NCI-H1092 treated with DMSO at 0.1 percent for 48 hours (cell line): ENCODE measurements at regions not wholly inside any gene's neighbourhood (a gene's known extent, or its start where the extent isn't known, plus 50 kb on each side); places are given as distances from the start of the nearest gene placed in this dataset.

ENCODE experiments used
- DNase-seq: peaks from one replicate; lab custom pipeline; 2025; lab: John Stamatoyannopoulos, UW

- DNase-seq = no peak
Measured at GRCh38 chr18:72181241-72181764, 362.8 kb downstream of the CBLN2 start.

DNA sequence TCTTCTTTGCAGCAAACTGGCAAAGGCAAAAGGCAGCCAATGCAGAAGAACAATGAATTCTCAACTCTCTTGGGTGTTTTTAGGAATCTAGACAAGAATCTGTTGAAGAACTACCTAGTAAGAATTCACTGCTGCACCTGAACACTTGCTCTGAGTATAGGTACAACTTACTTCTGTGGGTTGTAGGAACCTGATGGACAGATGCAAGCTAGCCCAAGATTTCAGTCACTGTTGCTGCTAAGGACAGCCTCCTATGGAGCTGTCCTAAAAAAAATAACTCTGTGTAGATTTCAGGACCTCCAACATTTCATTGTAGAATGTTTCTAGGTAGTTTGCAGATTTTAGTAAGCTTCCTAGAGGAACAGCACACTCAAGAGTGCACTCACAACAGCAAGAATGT is 363.5 kb downstream of the CBLN2 start:
- DNase-seq = no peak

GRCh38 chr18:72174972-72175649 is 369.0 kb downstream of the CBLN2 start:
- no peak for DNase-seq

- DNase-seq = peak; percentile 86
Measured at GRCh38 chr18:72171596-72171995, 372.5 kb downstream of the CBLN2 start.

DNA sequence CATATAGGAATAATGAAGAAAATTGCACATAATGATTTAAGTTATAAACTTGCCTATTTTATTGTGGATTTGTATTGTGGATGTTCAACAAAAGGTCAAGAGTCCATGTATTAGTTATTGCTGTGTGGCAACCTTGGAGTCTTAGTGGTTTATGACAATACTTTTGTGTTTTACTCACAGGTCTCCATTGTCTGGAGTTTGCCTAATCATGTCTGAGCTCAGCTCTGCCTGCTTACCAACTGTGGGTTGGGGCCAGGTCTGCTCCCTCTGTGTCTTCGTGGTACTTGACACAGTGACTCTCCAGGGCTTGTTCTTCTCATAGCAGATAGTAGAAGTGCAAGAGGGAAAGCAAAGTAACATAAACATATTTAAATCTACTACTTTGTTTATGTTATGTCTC is 382.5 kb downstream of the CBLN2 start:
- peak; percentile 24 for DNase-seq

DNA sequence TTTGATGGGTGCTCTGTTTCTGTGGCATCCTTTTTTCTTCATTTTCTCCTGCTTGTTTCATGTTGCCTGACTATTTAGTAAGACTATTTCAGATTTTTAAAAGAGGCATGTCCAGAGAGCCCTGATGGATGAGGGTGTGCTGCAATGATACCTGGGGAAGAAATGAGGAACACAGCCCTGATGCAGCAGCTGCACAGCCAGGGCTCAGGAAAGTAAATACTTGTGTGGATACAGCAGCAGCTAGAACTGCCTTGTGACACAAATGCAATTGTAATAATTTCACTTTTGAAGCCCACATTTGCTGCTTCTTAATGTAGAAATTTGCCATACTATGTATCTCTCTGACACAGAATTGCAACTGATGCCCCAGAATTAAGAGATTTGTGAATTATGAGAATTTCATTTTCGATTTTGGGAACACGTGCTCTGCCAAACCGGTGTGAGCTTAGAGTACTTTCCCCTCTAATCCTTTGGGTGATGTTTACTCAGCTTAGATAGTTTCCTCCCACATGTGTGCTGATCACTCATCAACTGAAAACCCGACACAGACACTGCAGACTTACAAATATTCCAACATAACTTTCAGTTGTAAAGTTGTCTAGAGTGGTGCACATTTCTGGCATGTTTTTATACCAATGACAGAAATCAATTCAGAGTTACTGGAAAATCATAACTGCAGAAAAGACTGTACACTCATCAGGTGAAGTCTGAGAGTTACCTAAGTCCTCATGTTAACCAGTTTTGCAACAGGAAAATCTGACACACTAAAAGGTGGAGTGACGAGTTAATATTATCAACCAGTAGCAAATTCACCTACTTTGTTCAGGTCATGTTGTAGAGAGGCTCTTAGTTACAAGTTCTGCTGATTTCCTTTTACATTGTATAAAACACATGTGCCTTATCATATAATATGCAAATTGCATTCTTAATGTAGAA is 383.4 kb downstream of the CBLN2 start:
- DNase-seq = peak; percentile 94

DNA sequence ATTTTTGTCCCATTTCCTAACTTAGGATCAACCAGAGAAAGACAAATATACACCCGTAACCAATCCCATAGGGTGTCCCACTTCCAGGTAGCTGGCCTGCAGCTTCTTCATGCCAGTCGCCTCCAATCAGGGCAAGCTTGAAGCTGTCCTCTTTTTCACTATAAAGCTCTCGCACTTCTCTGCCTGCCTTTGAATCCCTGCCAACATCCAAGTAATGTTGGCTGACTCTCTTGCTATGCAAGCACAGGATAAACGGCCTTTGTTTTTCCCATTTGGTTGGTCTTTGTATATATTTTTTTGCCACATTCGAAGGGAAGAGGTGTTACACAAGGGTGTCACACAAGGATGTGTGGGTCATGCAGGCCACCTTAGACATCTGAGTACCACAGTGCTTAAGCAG is 388.8 kb downstream of the CBLN2 start:
- DNase-seq = peak; percentile 77

DNA sequence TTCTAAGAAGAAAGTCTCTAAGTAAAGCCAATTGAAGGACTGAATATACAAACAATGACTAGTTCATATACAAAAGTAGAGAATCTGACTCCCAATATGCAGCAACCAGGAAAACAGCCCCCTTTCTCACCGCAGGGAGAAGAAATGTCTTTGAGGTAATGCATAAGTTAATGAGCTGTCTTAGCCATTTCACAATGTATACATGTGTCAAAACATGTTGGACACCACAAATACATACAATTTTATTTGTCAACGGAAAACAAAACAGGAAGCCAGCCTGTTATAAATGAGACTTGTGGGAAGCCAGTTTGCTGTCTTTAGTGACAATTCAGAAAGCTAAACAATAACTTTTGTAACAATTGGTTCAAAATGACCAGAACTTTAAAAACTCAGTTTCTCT is 389.2 kb downstream of the CBLN2 start:
- DNase-seq = no peak

DNA sequence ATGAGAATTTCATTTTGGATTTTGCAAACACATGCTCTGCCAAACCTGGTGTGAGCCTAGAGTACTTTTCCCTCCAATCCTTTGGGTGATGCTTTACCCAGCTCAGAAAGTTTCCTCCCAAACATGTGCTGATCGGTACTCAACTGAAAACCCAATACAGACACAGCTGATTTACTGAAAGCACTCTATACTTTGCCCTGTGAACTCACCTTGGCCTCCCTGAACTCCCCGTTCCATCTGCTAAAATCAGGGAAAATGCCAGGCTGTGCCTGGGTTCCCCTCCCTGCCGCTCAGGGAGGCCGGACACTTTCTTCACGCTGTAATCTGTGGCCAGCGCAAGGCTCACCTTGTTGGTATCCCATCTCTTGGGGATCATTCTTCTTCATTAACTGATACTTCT is 391.2 kb downstream of the CBLN2 start:
- no peak for DNase-seq

- no peak for DNase-seq
Measured at GRCh38 chr18:72147830-72148229, 396.3 kb downstream of the CBLN2 start.

DNA sequence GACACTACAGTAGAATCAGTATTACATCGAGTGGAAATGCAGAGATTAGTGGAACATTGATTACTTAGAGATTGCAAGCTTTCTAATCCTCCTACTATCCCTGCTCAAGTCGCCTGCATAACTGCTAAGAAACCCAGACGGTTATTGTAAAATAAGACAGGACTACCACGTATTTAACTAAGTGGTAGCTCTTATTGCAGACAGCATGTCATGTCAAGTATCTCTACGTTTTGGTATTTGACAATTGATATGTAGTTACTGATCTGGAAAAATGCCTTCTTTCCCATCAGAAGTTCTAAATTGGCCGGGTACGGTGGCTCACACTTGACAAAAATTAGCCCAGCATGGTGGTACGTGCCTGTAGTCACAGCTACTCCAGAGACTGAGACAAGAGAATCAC is 404.1 kb downstream of the CBLN2 start:
- no peak for DNase-seq

DNA sequence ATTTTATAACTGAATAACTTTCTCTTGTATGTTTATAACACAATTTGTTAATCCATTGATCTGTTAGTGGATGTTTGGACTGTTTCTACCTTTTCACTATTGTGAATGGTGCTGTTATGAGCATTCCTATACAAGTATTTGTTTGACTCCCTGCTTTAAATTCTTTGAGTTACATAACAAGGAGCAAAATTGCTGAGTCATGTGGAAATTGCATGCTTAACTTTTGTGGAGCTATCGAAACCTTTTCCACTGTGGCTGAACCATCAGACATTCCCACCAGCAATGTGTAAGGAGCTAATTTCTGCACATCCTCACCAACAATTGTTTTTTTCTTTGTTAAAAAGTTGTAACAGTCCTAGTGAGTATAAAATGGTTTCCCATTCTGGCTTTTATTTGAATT is 415.5 kb downstream of the CBLN2 start:
- no peak for DNase-seq

DNA sequence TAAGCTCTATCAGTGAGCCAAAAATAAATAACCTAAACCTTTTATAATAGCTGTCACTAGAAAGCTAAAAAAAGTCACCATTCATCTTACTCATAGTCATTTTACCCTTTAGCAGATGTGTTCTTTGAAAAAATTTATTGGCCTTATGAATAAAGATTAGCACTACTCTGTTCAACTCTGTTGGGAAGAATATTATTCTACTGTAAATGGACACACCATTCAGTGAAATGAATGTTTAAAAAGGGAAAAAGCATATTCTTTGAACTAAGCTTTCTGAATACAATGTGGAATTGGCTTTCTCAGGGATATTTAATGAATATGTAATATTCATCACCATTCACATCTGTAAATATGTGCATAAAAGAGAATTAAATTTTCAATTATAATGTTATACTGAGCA is 422.0 kb downstream of the CBLN2 start:
- DNase-seq = no peak

- no peak for DNase-seq
Measured at GRCh38 chr18:72119082-72119481, 425.1 kb downstream of the CBLN2 start.

GRCh38 chr18:72114801-72115594 is 429.1 kb downstream of the CBLN2 start:
- no peak for DNase-seq

DNA sequence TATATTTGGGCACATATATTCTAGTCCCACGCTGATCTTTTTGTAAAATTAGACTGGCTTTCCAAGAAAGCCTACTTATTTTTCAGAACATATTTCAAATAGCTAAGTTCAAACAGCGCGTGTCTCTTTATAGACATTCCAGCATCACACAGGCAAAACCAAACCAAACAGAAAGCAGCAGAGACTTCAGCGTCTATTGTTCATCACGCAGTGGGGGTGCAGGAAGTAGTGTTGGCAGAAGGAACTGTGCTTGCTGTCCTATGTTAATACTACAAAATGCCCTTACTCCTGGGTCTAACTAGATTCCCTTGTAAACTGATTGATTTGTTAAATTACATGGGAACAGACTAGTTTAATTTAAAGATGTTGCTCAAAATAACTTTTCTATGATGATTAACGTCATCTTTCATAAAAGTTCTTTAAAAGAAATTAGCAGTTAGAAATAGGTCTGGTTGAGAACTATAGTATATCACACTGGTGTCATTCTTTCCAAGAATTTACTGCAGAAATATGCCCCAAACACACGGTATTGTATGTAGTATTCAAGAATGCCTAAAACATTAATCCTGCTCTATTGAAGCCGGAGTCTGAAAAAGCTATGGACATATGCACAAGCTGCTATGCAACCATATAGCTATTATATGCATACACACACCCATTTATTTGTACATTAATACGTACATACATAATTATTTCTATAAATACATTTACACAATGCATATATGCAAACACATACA is 436.3 kb downstream of the CBLN2 start:
- peak; percentile 41 for DNase-seq

DNA sequence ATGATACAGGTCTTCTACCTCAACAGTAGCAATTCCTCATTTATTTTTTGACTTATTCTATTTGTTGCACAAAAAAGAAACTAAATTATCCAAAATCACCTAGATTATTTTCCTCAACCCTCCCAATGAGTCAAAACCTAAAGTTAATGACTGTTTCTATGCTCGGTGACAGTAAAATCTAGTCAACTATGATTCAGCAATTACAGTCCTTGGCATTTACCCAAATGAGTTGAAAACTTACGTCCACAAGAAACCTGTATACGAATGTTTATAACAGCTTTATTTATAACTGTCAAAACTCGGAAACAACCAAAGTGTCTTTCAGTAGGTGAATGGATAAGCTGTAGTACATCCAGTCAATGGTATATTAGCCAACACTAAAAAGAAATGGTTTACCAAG is 439.3 kb downstream of the CBLN2 start:
- DNase-seq = no peak

GRCh38 chr18:72102412-72102811 is 441.7 kb downstream of the CBLN2 start:
- DNase-seq = no peak

DNA sequence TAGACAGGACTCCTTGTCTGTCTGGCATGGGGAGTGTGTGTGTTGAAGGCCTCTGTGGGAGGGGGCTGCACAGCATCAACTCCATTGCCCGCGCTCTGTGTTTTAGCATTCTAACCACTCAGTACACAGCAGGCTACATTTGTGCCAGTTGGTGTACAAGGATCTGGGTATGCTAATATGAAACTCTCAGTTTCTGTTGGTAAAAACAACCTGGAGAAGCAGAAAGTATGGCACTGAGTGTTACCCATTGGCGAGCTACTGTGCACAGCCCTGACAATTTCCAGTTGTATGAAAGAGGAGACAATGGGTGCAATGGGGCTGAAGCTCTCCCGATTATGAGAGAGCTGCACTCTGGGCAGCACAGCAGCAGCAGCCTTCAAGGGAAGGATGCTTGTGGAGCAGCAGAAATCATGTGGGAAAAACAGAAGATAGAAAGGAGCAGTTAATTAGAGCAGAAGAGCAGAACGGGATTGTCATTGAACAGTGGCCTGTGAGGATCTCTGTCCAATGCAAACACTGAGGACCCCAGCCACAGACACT is 443.6 kb downstream of the CBLN2 start:
- no peak for DNase-seq

DNA sequence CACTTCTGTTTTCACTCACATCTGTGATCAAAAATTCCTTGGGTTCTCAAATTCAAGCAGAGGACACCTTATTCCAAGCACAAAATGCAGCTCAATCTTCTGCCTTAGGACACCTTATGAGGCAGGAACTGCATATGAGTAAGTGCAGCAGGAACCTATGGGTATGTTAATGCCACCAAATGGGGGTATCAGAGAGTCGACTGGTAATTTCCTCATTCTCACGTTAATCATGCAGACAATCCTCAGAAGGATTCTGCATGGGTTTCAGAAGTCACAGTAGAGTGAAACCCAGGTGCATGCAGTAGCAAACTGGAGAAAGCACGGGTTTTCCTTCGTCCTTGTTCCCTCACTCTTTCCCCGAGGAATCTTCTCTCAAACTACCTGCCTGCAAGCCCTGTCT is 452.8 kb downstream of the CBLN2 start:
- no peak for DNase-seq

- no peak for DNase-seq
Measured at GRCh38 chr18:72089432-72089831, 454.7 kb downstream of the CBLN2 start.
